NCI-H82 treated with DMSO at 0.1 percent for 48 hours (cell line): ENCODE measurements at regions not wholly inside any gene's neighbourhood (a gene's known extent, or its start where the extent isn't known, plus 50 kb on each side); places are given as distances from the start of the nearest gene placed in this dataset.

Source experiments
- DNase-seq: peaks from one replicate; lab custom pipeline; 2025; ENCODE audit not compliant: unreplicated experiment; lab: John Stamatoyannopoulos, UW

GRCh38 chr9:10961883-10962282 is 349.1 kb upstream of the PTPRD start:
- no peak for DNase-seq

- DNase-seq: no peak
Observed at GRCh38 chr9:10983251-10983650, 370.4 kb upstream of the PTPRD start.

- DNase-seq: no peak
Observed at GRCh38 chr9:10999646-11000045, 386.8 kb upstream of the PTPRD start.

DNA sequence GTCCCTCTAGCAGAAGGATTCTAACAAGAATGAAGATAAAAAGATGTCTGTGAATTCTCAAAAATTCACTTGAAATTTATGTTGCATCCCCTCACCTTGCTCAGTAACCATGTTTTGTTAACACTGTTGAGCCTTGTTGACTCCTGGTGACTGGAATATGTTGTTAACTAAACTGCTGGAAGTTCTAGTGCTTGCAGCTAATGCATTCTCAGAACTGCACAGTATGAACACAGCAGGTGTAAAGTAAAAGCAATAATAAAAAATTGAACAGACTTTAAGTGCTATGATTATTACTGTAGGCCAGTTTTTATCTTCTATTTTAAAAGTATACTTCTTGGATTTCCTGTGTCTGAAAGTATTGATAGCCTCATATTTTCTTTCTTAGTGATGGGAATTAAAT is 388.7 kb upstream of the PTPRD start:
- DNase-seq: no peak

GRCh38 chr9:11002705-11003104 is 389.9 kb upstream of the PTPRD start:
- DNase-seq: no peak

GRCh38 chr9:11003836-11004235 is 391.0 kb upstream of the PTPRD start:
- DNase-seq: no peak

DNA sequence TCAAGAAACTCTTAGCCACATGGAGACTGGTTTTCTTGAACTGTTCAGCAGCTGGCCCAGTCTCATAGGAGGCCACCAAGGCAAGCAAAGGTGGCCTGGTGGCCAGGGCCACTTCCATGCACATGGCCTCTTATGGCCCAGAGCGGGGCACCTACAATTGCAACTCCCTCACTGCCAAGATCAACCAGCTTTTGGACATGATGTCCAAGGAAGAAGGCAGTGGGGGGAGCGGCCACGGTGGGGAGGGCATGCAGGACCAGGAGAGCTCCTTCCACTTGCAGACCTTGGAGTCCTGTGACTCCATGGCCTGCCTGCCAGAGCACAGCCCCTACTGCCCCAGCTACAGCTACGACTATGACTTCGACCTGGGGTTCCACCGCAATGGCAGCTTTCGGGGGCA is 398.9 kb upstream of the PTPRD start:
- DNase-seq: no peak

GRCh38 chr9:11016081-11016480 is 403.3 kb upstream of the PTPRD start:
- DNase-seq: no peak

GRCh38 chr9:11023201-11023600 is 410.4 kb upstream of the PTPRD start:
- no peak for DNase-seq

DNA sequence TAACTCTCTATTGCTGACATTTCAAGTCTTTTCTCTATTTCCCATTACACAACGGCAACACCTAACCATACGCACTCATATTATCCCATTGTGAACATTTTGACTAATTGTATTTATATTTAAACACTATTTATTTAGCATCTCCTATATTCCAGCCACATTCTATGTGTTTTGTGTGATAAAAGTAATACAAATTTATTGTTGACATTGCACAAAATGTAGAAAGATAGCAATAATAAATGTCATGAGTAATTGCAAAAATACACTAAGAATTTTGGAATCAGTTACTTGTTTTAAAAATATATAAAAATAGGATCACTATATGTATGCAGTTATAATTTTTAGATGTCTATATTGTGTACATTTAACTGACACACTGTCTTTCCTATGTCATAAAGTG is 413.0 kb upstream of the PTPRD start:
- DNase-seq: no peak

- DNase-seq: no peak
Observed at GRCh38 chr9:11038366-11038765, 425.6 kb upstream of the PTPRD start.

GRCh38 chr9:11039006-11039405 is 426.2 kb upstream of the PTPRD start:
- DNase-seq: no peak

- no peak for DNase-seq
Observed at GRCh38 chr9:11045589-11045988, 432.8 kb upstream of the PTPRD start.

GRCh38 chr9:11063263-11063662 is 450.5 kb upstream of the PTPRD start:
- DNase-seq: no peak

DNA sequence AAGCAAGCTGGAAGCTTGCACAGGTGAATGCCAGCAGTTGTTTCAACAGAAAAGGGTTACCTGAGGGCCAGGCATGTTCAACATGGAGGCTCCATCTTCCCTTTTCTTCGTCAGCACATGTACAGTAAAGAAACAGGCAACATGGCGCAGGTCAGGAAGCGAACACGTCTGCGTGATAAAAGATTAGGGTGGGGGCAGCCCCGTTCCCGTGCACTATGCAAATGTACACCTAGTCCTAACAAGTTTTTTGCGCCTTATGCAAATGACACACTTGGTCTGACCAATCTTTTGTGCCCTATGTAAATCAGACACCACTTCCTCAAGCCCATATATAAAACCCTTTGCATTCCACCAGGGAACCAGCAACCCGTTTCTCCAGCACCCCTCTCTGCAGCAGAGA is 452.1 kb upstream of the PTPRD start:
- DNase-seq: no peak

DNA sequence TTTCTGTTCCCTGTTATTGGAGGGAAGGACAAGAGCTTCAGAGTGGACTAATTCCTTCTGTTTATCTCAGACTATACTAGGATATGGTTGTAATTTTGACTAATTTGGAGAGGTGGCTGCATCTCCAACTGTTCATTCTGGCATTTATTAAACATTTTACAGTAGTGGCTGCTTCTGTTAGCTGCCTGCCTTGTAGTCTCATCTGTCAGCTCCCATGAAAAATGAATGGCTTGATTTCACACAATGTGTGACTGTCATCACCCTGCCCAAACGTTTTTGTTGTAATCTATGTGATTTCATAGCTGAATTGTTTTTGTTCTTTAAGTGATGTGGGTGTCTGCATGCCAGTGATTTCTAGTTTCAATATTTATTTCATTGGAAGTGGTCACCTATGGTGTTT is 459.4 kb upstream of the PTPRD start:
- DNase-seq: no peak

- DNase-seq: no peak
Observed at GRCh38 chr9:11086561-11086960, 473.8 kb upstream of the PTPRD start.

DNA sequence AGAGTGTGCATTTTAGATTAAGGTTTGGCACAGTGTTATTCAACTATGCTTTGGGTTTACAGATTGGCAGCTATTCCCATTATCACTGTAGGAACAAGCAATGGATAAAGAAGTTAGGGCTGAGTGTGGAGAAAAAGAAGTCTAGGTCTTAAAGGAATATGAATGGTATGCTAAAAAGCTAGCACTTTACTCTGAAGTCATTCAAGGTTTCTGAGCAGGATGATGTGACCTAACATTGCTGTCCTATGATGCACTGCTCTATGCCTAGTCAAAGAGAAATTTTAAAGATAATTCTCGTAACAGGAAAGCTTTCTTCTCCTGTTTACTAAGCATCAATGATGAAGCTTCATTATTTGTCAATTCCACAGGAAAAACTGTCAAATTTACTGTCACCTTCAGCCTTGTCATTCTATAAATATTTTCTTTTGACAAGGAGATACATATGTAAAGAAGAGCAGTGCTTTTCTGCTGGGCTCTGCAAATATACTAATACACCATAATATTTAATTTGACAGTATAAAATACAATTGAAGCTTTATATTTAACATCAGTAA is 476.1 kb upstream of the PTPRD start:
- DNase-seq: no peak

- no peak for DNase-seq
Observed at GRCh38 chr9:11092974-11093373, 480.2 kb upstream of the PTPRD start.

DNA sequence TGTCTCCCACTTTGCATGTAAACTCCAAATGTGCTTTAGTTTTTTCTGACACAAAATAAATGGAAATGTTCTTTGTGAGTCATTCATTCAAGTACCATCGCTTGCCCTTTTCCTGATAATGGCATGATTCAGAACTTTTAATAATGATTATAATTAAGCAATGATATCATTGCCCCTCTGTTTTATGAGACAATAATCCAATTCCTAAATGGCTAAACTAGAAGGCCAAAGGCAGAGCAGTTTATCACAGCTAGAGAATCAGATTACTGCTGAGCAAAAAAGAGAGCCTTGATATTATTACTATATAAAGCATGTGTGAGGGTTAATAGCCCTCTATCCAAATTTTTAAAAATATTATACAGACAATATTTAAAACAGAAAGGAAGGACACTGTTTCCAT is 484.2 kb upstream of the PTPRD start:
- DNase-seq: no peak

DNA sequence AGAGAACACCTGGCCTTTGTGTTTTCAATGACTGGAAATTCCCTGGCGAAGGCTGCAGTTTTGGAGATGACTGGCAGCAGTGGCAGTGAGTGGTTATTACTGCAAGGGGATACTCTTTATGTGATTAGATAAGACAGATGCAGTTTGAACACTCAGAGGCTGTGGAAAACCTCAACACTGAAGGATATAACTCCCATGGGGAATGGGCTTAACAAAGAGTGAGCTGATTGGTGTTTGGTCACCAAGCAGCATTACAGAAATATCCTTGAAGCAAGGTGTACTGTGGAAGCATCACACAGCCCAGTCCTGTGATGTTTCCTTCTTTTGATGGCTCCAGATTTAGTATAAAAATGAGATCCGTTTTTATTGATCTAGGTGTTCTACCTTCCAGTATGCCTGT is 490.7 kb upstream of the PTPRD start:
- DNase-seq: peak; percentile 38

DNA sequence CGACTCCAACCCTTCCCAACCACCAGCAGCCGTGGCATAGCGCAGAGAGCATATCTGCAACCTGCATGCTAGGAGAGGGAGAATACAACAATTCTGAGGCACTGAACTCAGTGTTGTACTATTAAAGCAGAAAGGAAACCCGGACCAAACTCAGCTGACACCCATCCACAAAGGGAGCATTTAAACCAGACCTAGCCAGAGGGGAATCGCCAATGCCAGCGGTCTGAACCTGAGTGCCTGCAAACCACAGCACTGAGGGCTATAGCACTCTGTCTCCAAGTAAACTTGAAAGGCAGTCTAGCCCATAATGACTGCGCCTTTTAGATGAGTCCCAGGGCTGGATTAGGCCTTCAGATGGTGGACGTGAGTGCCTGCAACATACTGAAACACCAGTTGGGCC is 494.4 kb upstream of the PTPRD start:
- no peak for DNase-seq

- DNase-seq: no peak
Observed at GRCh38 chr9:11128156-11128555, 515.4 kb upstream of the PTPRD start.

DNA sequence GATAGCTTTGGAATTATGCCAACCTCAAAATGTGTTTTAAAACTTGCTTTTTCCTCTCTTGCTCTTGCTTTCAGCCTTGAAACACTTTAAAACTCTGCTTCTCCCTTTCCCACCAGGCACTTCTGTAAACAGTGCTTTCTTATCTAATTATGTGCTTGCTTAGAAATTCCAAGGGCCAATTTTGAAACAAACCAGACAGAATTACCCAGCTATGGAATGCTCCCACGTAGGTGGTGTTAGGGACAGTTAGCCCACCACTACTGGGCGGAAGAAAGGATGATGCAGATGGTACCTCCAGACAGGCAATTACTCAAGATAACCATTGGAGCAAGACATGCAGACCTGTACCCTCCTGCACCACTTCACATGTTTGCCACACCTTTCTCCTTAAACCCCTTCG is 523.0 kb upstream of the PTPRD start:
- no peak for DNase-seq
